HEK293T (cell line): ENCODE measurements at regions not wholly inside any gene's neighbourhood (a gene's known extent, or its start where the extent isn't known, plus 50 kb on each side); places are given as distances from the start of the nearest gene placed in this dataset.
"Not testable (repeated sequence)": the region's sequence is repeated elsewhere in the genome, so short reads cannot be mapped to it uniquely, and the experiment has no call there.

ENCODE experiments used
- BHLHE40 ChIP-seq: fragments of 450-650 bp; IDR thresholded peaks from 2 replicates; pipeline ENCODE4 v1.6.1; 2016; ENCODE audit warnings: mild to moderate bottlenecking, moderate library complexity, borderline replicate concordance
- CTBP1 ChIP-seq: fragments of 450-650 bp; IDR thresholded peaks from 2 replicates; pipeline ENCODE4 v1.6.1; 2016; ENCODE audit warnings: borderline replicate concordance
- FOXA1 ChIP-seq: fragments of 450-650 bp; IDR thresholded peaks from 2 replicates; pipeline ENCODE4 v1.6.1; 2016; ENCODE audit warnings: mild to moderate bottlenecking
- HDGF ChIP-seq: fragments of 450-650 bp; IDR thresholded peaks from 2 replicates; pipeline ENCODE4 v1.6.1; 2017; ENCODE audit warnings: antibody characterized with exemption, borderline replicate concordance
- NFRKB ChIP-seq: fragments of 450-650 bp; IDR thresholded peaks from 2 replicates; pipeline ENCODE4 v1.6.1; 2016; ENCODE audit warnings: mild to moderate bottlenecking, moderate library complexity
- SP1 ChIP-seq: fragments of 450-650 bp; IDR thresholded peaks from 2 replicates; pipeline ENCODE4 v1.6.1; 2017
- SUZ12 ChIP-seq: fragments of 450-650 bp; IDR thresholded peaks from 2 replicates; pipeline ENCODE4 v1.6.1; 2016; ENCODE audit warnings: mild to moderate bottlenecking

DNA sequence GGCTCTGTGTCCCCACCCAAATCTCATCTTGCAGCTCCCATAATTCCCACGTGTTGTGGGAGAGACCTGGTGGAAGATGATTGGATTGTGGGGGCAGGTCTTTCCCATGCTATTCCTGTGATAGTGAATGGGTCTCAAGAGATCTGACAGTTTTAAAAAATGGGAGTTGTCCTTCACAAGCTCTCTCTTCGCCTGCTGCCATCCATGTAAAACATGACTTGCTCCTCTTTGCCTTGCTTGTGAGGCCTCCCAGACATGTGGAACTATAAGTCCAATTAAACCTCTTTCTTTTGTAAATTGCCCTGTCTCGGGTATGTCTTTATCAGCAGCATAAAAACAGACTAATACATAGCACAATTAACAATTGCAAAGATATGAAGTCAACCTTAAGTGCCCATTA lies 201.5 kb downstream of the DUSP6 start:
- TF ChIP-seq NFRKB, FOXA1, BHLHE40, SP1, HDGF, SUZ12, CTBP1: not testable (repeated sequence)
